Neuronal stem cell (in vitro differentiated cells): ENCODE measurements at regions not wholly inside any gene's neighbourhood (a gene's known extent, or its start where the extent isn't known, plus 50 kb on each side); places are given as distances from the start of the nearest gene placed in this dataset.
"Not testable (repeated sequence)": the region's sequence is repeated elsewhere in the genome, so short reads cannot be mapped to it uniquely, and the experiment has no call there.

Experiments used
- DNase-seq: peaks from one replicate; pipeline ENCODE4 v3.0.0-alpha.2; 2013; ENCODE audit warnings: low spot score
- H2AFZ ChIP-seq: one replicate; pipeline ENCODE4 v1.6.1; 2013; ENCODE audit warnings: mild to moderate bottlenecking, low read length, inconsistent platforms
- H2AK5ac ChIP-seq: 2 replicates; pipeline ENCODE4 v1.6.1; 2013; ENCODE audit warnings: low read depth, mild to moderate bottlenecking, inconsistent platforms, low read length, moderate library complexity, mixed read lengths
- H2BK120ac ChIP-seq: 2 replicates; pipeline ENCODE4 v1.6.1; 2013; ENCODE audit warnings: low read depth, mild to moderate bottlenecking, inconsistent platforms, low read length, moderate library complexity, mixed read lengths
- H2BK12ac ChIP-seq: one replicate; pipeline ENCODE4 v1.6.1; 2013; ENCODE audit warnings: low read length, inconsistent platforms
- H2BK15ac ChIP-seq: 2 replicates; pipeline ENCODE4 v1.6.1; 2013; ENCODE audit warnings: mild to moderate bottlenecking, low read length, inconsistent platforms, mixed read lengths
- H2BK5ac ChIP-seq: one replicate; pipeline ENCODE4 v1.6.1; 2013; ENCODE audit warnings: inconsistent platforms, mild to moderate bottlenecking, low read length, moderate library complexity
- H3K14ac ChIP-seq: one replicate; pipeline ENCODE4 v1.6.1; 2013; ENCODE audit warnings: low read length, inconsistent platforms
- H3K18ac ChIP-seq: 2 replicates; pipeline ENCODE4 v1.6.1; 2013; ENCODE audit warnings: low read length, inconsistent platforms
- H3K23ac ChIP-seq: 2 replicates; pipeline ENCODE4 v1.6.1; 2013; ENCODE audit warnings: low read depth, mild to moderate bottlenecking, mixed read lengths, low read length, inconsistent platforms; ENCODE audit not compliant: poor library complexity
- H3K27ac ChIP-seq: replicated peaks from 3 replicates; pipeline ENCODE4 v1.5.1; 2013; ENCODE audit warnings: low read length, inconsistent platforms
- H3K27me3 ChIP-seq, 3 experiments: 2 replicates each; pipeline ENCODE4 v1.6.1; 2013; ENCODE audit warnings: low read length in 3 of 3, mild to moderate bottlenecking in 2 of 3, inconsistent platforms in 1 of 3, low read depth in 1 of 3, mixed read lengths in 1 of 3, moderate library complexity in 1 of 3; ENCODE audit not compliant: control insufficient read depth in 3 of 3, insufficient read depth in 3 of 3
- H3K36me3 ChIP-seq, 2 donors: replicated peaks in 1 of 2; 2 replicates each; pipeline ENCODE4 v1.6.1; 2013; ENCODE audit warnings: low read length in 2 of 2; ENCODE audit not compliant: control insufficient read depth in 2 of 2, insufficient read depth in 2 of 2
- H3K4ac ChIP-seq: 2 replicates; pipeline ENCODE4 v1.6.1; 2013; ENCODE audit warnings: inconsistent platforms, mild to moderate bottlenecking, low read length, moderate library complexity
- H3K4me1 ChIP-seq, 2 donors: 1 replicate in 1 of 2; 2 replicates in 1 of 2; pipeline ENCODE4 v1.6.1; 2013; ENCODE audit warnings: low read length in 2 of 2, low read depth in 1 of 2; ENCODE audit not compliant: control insufficient read depth in 2 of 2, insufficient read depth in 1 of 2
- H3K4me2 ChIP-seq: one replicate; pipeline ENCODE4 v1.6.1; 2013; ENCODE audit warnings: mild to moderate bottlenecking, low read length, inconsistent platforms; ENCODE audit not compliant: insufficient read depth, poor library complexity, severe bottlenecking
- H3K4me3 ChIP-seq, 2 donors: 2 replicates each; pipeline ENCODE4 v1.5.1; 2013; ENCODE audit warnings: low read length in 2 of 2, mild to moderate bottlenecking in 2 of 2, inconsistent platforms in 1 of 2, moderate library complexity in 1 of 2
- H3K79me1 ChIP-seq: one replicate; pipeline ENCODE4 v1.6.1; 2013; ENCODE audit warnings: low read depth, mild to moderate bottlenecking, inconsistent platforms, low read length, moderate library complexity
- H3K9ac ChIP-seq: one replicate; pipeline ENCODE4 v1.6.1; 2013; ENCODE audit warnings: mild to moderate bottlenecking, low read depth, low read length, inconsistent platforms; ENCODE audit not compliant: poor library complexity
- H3K9me3 ChIP-seq, 2 donors: replicated peaks in 1 of 2; 2 replicates each; pipeline versions ENCODE3 to v1.6.1; 2013; ENCODE audit warnings: low read length in 2 of 2, mild to moderate bottlenecking in 2 of 2, inconsistent platforms in 1 of 2, low read depth in 1 of 2, mixed read lengths in 1 of 2, moderate library complexity in 1 of 2; ENCODE audit not compliant: control insufficient read depth in 2 of 2, insufficient read depth in 1 of 2
- H4K8ac ChIP-seq: one replicate; pipeline ENCODE4 v1.6.1; 2013; ENCODE audit warnings: low read depth, mild to moderate bottlenecking, inconsistent platforms, low read length, moderate library complexity
- H4K91ac ChIP-seq: one replicate; pipeline ENCODE4 v1.6.1; 2013; ENCODE audit warnings: low read length, low read depth, mild to moderate bottlenecking, inconsistent platforms; ENCODE audit not compliant: poor library complexity
- WGBS, 2 donors: extraction: QIAGEN DNeasy Blood & Tissue Kit; methylation state at CpG; one replicate each; pipeline ENCODE4 v1.1.7; 2013; ENCODE audit warnings: missing lambda C conversion rate in 2 of 2, mixed read lengths in 1 of 2; ENCODE audit not compliant: insufficient read length in 2 of 2, insufficient replicate concordance in 1 of 2; ENCODE audit errors: extremely low coverage in 2 of 2; 5-methylcytosine and 5-hydroxymethylcytosine counted together

GRCh38 chr1:244762629-244763028 is 72.8 kb upstream of the COX20 start:
- Histone ChIP-seq H3K9me3 (peaks cover 0 to 1% of the 10 kb centered on the region in 2 donors), H3K14ac (no peak overlapping the region), H3K27me3 (no peaks in the 10 kb centered on the region), H2BK5ac (no peak overlapping the region), H2AFZ (no peak overlapping the region), H4K91ac (no peak overlapping the region), H4K8ac (no peak overlapping the region), H3K9ac (no peak overlapping the region), H2AK5ac (no peak overlapping the region), H3K4me3 (no peak overlapping the region), H3K4me1 (no peaks in the 10 kb centered on the region), H2BK120ac (no peak overlapping the region), H3K4me2 (no peak overlapping the region), H3K4ac (no peak overlapping the region), H3K23ac (no peak overlapping the region), H3K79me1 (no peaks in the 10 kb centered on the region), H2BK15ac (no peak overlapping the region), H3K18ac (no peak overlapping the region), H3K27ac (no peak overlapping the region), H3K36me3 (no peaks in the 10 kb centered on the region), H2BK12ac (no peak overlapping the region)
- DNase-seq, result no peak
- WGBS, 2 donors, result no CpG with 5 or more reads among the region's 1 CpG

- H3K27me3 ChIP-seq, result no peaks in the 10 kb centered on the region
- H4K8ac ChIP-seq, result no peak overlapping the region
- no peak for DNase-seq
- H3K14ac ChIP-seq, result no peak overlapping the region
- peaks cover 0 to 4% of the 10 kb centered on the region in 2 donors for H3K9me3 ChIP-seq
- H2BK15ac ChIP-seq, result no peak overlapping the region
- no peak overlapping the region for H3K27ac ChIP-seq
- no peak overlapping the region for H2AFZ ChIP-seq
- H3K18ac ChIP-seq, result no peak overlapping the region
- no peak overlapping the region for H3K23ac ChIP-seq
- no peaks in the 10 kb centered on the region for H3K4me1 ChIP-seq
- no peak overlapping the region for H2BK12ac ChIP-seq
- H3K4me2 ChIP-seq, result no peak overlapping the region
- H4K91ac ChIP-seq, result no peak overlapping the region
- H3K79me1 ChIP-seq, result no peaks in the 10 kb centered on the region
- H2BK120ac ChIP-seq, result no peak overlapping the region
- H2AK5ac ChIP-seq, result no peak overlapping the region
- WGBS, 2 donors, result no CpG with 5 or more reads among the region's 1 CpG
- H3K4me3 ChIP-seq, result no peak overlapping the region
- no peak overlapping the region for H2BK5ac ChIP-seq
- no peaks in the 10 kb centered on the region for H3K36me3 ChIP-seq
- H3K9ac ChIP-seq, result no peak overlapping the region
- no peak overlapping the region for H3K4ac ChIP-seq
Observed at GRCh38 chr1:244768186-244768585, 67.3 kb upstream of the COX20 start.

- no peak overlapping the region for H3K27ac ChIP-seq
- no peak overlapping the region for H3K4ac ChIP-seq
- no peak overlapping the region for H3K9ac ChIP-seq
- H2AFZ ChIP-seq, result no peak overlapping the region
- WGBS, 2 donors, result no CpG with 5 or more reads among the region's 5 CpGs
- no peaks in the 10 kb centered on the region for H3K79me1 ChIP-seq
- H3K4me3 ChIP-seq, result no peak overlapping the region
- no peak overlapping the region for H2AK5ac ChIP-seq
- H3K9me3 ChIP-seq, result peaks cover 0 to 4% of the 10 kb centered on the region in 2 donors
- no peak overlapping the region for H3K18ac ChIP-seq
- no peak overlapping the region for H3K14ac ChIP-seq
- no peak overlapping the region for H2BK15ac ChIP-seq
- H3K4me2 ChIP-seq, result no peak overlapping the region
- H2BK5ac ChIP-seq, result no peak overlapping the region
- H3K23ac ChIP-seq, result no peak overlapping the region
- H2BK12ac ChIP-seq, result no peak overlapping the region
- H3K36me3 ChIP-seq, result no peaks in the 10 kb centered on the region
- H4K8ac ChIP-seq, result no peak overlapping the region
- no peak overlapping the region for H2BK120ac ChIP-seq
- no peaks in the 10 kb centered on the region for H3K27me3 ChIP-seq
- no peak overlapping the region for H4K91ac ChIP-seq
- DNase-seq, result no peak
- no peaks in the 10 kb centered on the region for H3K4me1 ChIP-seq
Observed at GRCh38 chr1:244768804-244769203, 66.7 kb upstream of the COX20 start.

- not testable (repeated sequence) for H3K23ac ChIP-seq, H2AK5ac ChIP-seq, H3K9me3 ChIP-seq, H3K4me3 ChIP-seq, H3K4me1 ChIP-seq, H3K9ac ChIP-seq, H2AFZ ChIP-seq, H3K27ac ChIP-seq, DNase-seq, H3K79me1 ChIP-seq, H2BK12ac ChIP-seq, H3K18ac ChIP-seq, H2BK5ac ChIP-seq, H3K4ac ChIP-seq, H4K91ac ChIP-seq, H2BK15ac ChIP-seq, H2BK120ac ChIP-seq, H3K36me3 ChIP-seq, H4K8ac ChIP-seq, H3K4me2 ChIP-seq, H3K14ac ChIP-seq, H3K27me3 ChIP-seq
- no CpG with 5 or more reads among the region's 7 CpGs for WGBS, 2 donors
Observed at GRCh38 chr1:244770556-244770955, 64.9 kb upstream of the COX20 start.
